ENCODE measurements at regions not wholly inside any gene's neighbourhood (a gene's known extent, or its start where the extent isn't known, plus 50 kb on each side); places are given as distances from the start of the nearest gene placed in this dataset.

DNA sequence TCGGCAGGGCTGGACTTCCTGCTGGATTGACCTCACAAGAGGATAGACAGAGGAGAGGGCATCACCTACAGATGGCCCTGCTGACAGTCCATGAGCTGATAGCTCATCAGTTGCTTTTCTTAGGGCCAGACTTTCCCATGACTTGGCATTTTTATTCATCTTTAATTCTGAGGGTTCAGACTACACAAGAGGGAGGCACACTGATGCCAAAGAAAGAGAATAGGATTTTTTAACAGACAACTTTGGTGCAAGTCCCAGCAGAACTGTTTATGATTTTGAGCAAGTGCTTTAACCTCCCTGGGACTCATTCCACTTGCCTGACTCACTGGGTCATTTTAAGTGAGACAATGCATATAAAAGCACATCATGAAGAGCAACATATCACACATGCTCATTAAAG, 299.2 kb downstream of the INSIG2 start:
- TF ChIP-seq, protein P1, sequence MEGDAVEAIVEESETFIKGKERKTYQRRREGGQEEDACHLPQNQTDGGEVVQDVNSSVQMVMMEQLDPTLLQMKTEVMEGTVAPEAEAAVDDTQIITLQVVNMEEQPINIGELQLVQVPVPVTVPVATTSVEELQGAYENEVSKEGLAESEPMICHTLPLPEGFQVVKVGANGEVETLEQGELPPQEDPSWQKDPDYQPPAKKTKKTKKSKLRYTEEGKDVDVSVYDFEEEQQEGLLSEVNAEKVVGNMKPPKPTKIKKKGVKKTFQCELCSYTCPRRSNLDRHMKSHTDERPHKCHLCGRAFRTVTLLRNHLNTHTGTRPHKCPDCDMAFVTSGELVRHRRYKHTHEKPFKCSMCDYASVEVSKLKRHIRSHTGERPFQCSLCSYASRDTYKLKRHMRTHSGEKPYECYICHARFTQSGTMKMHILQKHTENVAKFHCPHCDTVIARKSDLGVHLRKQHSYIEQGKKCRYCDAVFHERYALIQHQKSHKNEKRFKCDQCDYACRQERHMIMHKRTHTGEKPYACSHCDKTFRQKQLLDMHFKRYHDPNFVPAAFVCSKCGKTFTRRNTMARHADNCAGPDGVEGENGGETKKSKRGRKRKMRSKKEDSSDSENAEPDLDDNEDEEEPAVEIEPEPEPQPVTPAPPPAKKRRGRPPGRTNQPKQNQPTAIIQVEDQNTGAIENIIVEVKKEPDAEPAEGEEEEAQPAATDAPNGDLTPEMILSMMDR (IDR thresholded peaks at IDR 0.05; ENCODE audit: low read depth, low read length): no peak
- DNase-seq (ENCODE audit: low read depth in 2 of 2): peak; percentile 5 to 82
- no peak overlapping the region for H3K4me3 ChIP-seq (replicated peaks in 1 of 2; ENCODE audit: low read depth in 2 of 2, low read length in 2 of 2)

DNA sequence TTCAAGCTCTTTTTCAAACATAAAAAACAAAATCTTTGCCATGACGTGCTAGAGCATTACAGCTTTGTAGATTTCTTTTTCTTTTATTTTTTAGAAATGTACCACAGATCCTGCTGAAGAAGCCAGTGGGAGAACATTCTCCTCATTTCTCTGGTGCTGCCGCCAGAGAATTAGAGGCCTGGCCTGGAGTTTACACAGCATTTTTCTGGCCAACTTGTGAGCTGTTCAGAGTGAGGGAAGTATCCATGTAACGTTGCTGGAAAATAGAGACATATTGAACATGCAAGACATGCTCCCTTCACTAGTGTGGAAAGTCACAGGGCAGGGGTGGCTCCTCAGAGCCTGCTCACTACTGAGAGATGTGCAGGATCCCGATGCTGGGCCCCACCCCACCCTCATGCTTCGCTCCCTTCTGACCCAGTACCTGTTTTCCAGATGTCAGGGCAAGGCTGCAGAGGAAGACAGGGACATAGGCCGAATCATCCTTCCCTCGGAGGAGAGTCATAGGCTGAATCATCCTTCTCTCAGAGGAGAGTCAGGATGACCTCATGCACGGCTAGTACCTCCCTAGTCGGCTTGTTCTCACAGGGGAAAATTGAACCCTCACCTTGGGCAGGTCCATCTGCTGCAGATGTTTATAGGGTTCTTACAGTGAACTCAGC, 298.5 kb downstream of the INSIG2 start:
- TF ChIP-seq, protein P1 (IDR thresholded peaks at IDR 0.05; ENCODE audit: low read depth, low read length): no peak
- DNase-seq (ENCODE audit: low read depth in 2 of 2): peak in 1 of 2 donors; percentile 85

GRCh38 chr2:118380915-118381653, 292.8 kb downstream of the INSIG2 start:
- no peak overlapping the region for H3K4me3 ChIP-seq (replicated peaks in 1 of 2; ENCODE audit: low read depth in 2 of 2, low read length in 2 of 2)
- TF ChIP-seq, protein P1 (IDR thresholded peaks at IDR 0.05; ENCODE audit: low read depth, low read length): no peak
- no peak for DNase-seq (ENCODE audit: low read depth in 2 of 2)

More for the DNA sequence above, 298.5 kb downstream of the INSIG2 start:
- H3K4me3 ChIP-seq (replicated peaks in 1 of 2; ENCODE audit: low read depth in 2 of 2, low read length in 2 of 2): no peak overlapping the region

DNA sequence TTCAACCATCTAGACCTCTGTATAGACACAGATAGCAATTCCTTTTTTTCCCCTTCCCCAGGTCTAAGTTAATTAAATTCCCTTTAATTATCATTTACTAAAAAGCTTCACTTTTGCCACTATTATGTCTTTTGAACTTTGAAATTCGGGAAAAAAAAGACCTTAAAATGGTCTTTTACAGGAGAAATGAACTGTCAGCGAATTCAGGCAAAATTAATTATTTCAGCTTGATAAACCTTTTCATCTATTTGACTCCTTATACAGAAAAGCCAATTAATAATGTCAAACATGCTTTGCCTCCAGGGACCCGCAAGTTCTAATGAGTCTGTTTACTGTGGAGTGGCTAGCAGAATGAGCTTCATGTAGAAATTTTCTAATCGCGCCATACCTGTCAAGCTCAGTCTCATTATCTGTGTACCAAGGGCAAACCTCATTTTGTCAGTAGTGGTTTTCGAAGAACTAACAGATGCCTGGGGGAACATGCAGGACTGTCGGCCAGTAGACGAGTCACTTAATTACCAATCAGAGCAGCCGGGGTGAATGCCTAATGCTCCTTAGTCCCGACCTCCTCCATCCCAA, 287.7 kb downstream of the INSIG2 start:
- no peak for DNase-seq (ENCODE audit: low read depth in 2 of 2)
- no peak overlapping the region for H3K4me3 ChIP-seq (replicated peaks in 1 of 2; ENCODE audit: low read depth in 2 of 2, low read length in 2 of 2)
- TF ChIP-seq, protein P1 (IDR thresholded peaks at IDR 0.05; ENCODE audit: low read depth, low read length): no peak

DNA sequence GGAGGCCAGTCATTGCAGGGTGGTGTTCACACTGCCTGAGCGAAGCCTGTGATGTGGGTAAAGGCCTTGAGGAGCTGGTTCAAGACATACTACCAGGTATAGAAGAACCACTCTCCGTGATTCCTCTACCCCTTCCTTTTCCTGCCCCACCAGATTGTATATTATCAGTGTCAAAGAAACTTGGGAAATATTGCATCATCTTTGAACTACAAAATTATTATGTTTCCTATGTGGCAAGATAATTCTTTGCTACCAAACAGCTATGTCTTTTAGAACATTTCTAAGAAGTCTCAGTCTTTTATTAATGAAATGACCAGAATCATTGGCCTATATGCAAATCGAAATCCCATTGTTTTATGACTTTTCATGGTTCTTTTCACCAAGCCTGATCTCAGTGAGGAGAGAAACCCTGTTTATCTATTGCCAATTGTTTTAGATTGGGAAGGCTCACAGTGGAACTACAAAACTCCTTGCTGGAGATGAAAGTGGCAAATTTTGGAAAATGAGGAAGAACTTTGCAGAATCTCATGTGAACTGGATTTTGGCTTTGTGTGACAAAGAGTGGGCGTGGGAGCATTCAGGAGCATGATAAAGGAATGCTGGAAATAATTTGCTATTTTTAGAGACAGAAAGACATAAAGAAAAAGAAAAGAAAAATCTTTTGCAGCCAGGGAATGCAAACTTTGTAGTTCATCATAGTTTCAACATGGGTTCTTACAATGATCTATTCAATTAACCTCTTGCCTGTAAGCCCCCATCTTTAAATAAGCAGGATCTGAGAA, 286.9 kb downstream of the INSIG2 start:
- TF ChIP-seq, protein P1 (IDR thresholded peaks at IDR 0.05; ENCODE audit: low read depth, low read length): no peak
- H3K4me3 ChIP-seq (replicated peaks in 1 of 2; ENCODE audit: low read depth in 2 of 2, low read length in 2 of 2): no peak overlapping the region
- DNase-seq (ENCODE audit: low read depth in 2 of 2): no peak

Data from cardiac fibroblast (primary cell).